ENCODE measurements at regions not wholly inside any gene's neighbourhood (a gene's known extent, or its start where the extent isn't known, plus 50 kb on each side); places are given as distances from the start of the nearest gene placed in this dataset.

GRCh38 chr11:106344394-106344793 is 266.9 kb downstream of the AASDHPPT start:
- DNase-seq, result no peak

DNA sequence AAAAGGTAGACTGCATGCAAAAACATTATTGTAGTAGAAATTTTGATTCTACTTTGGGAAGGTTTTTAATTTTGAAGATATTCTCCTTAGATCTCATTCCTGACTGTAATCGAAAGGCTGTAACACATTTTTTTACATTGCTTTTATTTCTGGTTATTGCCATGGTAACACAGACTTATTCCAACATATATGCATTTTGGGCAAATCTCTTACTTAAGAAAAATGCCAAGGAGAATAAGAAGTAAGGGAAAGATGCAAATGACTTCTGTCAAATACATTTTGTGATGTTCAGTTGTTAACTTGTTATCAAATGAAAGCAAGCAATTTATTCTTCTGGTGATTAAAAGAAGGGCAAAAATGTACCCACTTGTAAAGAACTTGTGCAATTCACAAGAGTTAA is 267.5 kb downstream of the AASDHPPT start:
- no peak for DNase-seq

DNA sequence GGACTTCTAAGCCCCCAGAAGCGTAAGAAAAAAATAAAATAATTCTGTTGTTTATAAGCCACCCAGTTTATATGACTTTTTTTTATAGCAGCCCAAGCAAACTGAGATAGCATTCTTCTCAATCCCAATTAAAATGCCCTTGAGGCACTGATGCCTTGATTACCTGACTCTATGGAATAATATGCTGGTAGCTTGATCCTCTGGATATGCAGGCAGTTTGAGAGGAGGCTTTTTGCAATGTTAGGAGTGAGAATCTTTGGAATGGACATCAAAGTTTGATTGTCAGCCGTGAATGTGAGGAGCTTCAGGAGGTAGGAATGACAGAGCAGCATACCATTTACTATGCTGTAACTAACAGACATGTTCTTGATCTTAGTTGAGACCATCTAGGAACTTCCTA is 275.6 kb downstream of the AASDHPPT start:
- no peak for DNase-seq

- DNase-seq, result no peak
Observed at GRCh38 chr11:106369224-106369623, 291.8 kb downstream of the AASDHPPT start.

DNA sequence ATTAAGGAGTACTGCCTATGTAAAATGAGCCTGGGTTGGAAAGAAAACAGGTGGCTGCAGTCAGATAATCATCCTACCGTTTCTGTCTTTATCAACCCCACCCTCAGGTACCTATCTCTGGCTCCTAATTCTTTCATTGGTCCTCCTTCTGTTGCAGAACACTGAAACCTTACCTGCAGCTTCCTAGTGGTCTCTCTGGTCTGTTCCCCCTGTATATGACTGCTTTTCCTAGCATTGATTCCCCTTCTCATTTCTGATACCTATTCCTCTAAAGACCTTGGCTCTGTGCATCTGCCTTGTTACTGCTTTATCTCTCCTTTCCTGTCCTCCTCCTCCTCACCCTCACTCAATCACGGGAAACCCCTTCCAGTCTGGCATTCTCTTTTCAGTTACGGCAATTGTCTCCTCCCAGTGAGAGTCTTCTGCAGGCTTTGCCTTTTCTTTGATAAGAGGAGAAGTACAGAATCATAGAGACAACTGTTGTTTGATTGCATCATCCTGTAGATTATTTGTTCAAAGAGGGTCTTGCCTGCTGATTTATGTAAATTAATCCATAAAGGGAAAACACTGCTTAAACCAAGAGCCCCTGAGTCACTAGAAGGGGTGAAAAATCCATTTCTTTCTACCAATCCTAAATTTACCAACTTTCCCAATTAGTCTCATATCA is 301.2 kb downstream of the AASDHPPT start:
- no peak for DNase-seq

- no peak for DNase-seq
Observed at GRCh38 chr11:106379265-106379664, 301.8 kb downstream of the AASDHPPT start.

- no peak for DNase-seq
Observed at GRCh38 chr11:106379712-106380111, 302.2 kb downstream of the AASDHPPT start.

DNA sequence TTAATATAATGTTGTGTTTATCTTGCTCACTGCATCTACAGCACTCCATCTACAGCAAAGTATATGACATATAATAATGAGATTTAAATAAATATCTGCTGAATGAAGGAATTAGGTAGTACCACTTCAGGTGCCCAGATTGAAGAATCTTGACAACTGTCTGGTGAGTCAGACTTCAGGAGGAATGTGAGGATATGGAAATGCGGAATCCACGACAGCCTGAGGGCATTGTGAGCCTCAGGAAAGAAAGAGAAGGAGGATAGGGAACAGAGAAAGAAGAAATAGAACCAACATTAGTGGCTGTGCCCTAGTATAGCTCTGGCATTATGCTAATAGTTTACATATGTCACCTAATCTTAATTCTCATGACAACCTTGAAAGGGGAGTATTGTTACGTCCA is 304.4 kb downstream of the AASDHPPT start:
- DNase-seq, result no peak

GRCh38 chr11:106384429-106384828 is 307.0 kb downstream of the AASDHPPT start:
- no peak for DNase-seq

DNA sequence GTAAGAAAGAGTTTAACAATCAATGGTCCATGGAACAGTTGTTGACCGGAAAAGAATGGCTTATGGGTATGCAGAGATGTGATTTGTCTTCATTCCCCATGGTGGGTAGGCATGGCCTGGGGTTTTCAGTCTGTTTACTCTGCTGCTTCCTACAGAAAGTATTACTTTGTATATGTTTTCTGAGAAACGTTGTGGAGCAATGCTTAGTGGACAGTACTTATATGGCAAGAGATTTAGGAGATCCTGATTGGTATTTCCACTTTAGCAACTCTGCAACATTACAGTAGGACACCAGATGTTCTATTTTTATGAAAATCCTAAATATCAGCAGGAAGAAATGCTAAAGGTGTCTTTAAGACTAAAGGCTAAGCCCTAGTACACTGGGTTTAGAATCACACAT is 309.1 kb downstream of the AASDHPPT start:
- DNase-seq, result no peak

DNA sequence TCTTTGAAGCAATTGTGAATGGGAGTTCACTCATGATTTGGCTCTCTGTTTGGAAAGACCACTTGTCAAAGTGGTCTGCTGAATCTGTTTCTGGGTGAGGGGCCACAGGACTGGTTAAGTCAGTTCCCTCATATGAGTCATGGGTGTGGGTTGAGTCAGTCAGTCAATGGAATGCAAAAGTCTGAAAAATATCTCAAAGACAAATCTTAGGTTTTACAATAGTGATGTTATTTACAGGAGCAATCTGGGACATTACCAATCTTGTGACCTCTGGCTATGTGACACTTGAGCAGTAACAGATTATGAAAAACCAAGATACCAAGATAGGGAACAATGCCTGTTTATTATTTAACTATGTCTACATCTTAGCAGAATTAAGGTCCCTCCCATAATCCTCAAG is 311.6 kb downstream of the AASDHPPT start:
- no peak for DNase-seq

- DNase-seq, result no peak
Observed at GRCh38 chr11:106390078-106390477, 312.6 kb downstream of the AASDHPPT start.

DNA sequence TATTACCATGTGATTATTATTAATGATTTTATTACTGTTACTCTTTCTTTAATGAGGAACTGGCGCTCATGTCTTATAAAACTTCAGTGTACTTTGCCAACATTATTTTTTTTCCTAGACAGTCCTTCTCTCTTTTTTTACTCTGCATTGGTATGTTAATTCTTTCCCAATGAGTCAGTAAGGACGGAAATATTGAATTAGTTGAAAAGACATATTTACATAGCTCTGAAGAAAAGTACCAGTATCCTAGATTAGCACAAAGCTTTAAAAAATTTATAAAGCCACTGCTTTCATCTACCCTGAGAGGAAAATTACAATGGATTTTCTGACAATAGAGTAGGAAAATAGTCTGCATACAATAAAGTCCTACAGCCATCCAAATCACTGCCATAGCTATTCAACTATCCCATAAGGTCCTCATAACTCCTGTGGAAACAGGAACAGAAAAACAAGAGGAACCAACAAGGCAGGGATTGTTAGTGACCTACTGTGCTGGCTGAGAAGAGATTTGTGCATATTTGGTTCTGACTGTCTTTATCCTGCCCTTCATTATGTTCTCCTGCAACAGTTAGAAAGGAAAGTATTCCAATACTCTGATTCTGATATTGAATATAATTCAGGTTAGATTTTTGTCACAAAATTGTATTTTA is 314.4 kb downstream of the AASDHPPT start:
- DNase-seq, result no peak

DNA sequence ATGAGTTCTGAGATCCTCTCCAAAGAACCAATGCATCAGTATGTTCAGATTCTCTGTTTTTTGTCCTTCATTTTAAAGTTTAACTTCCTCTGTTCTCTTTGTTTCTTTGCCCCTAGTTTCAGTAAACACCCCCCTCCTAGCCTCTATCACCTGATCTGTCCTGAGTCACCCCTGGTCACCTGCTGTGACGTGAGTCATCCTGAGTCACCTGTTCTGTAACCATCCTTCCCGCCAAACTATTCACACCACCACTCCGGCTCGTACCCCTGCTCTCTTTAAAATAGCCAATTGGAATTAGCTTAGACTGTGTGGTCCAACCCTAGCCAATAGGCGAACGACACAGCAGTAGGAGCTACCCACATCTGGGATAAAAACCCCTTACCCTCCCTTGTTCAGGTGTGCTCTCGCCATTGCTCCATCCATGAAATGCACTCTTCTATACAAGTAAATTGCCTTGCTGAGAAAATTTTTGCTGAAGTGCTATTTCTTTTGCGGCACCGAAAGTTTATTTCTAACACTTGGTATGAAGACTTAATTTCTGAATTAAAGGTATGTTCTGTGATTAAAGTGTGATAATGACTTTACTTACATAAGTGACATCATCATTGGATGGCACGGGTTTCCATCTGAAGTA is 318.4 kb downstream of the AASDHPPT start:
- no peak for DNase-seq

DNA sequence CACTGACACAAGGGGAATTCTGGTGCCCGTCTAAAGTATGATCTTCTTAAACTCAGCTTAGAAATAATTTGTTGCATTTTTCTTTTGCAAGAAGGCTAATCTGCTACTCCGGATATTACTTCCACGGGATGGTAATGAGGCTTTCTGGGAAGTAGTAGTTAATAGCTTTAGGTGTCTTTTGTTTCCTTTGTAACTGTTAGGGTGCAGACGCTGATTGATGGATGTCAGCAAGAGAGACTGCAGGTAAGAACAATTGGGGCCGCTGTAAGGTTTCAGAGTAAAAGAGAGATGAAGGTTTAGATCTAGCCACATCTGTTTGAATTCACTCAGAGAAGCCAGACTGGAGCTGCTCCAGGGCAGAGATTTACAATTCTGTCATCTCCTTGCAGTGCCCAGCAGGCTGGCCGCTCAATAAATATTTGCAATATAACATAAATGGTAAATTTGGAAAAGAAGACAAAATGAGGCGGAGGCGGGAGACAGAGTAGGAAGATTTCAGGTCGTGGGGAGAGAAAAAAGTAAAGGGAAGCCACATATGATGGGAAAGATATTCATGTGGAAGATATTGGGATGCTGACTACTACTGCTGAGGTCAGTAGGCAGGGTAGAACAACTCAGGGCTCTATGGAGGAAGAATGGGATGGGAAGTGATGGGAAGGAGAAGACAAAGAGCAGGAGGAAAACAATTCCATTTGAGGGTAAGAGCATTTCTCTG is 320.5 kb downstream of the AASDHPPT start:
- no peak for DNase-seq

- no peak for DNase-seq
Observed at GRCh38 chr11:106398502-106399075, 321.1 kb downstream of the AASDHPPT start.

- peak; percentile 87 for DNase-seq
Observed at GRCh38 chr11:106399076-106399511, 321.6 kb downstream of the AASDHPPT start.

DNA sequence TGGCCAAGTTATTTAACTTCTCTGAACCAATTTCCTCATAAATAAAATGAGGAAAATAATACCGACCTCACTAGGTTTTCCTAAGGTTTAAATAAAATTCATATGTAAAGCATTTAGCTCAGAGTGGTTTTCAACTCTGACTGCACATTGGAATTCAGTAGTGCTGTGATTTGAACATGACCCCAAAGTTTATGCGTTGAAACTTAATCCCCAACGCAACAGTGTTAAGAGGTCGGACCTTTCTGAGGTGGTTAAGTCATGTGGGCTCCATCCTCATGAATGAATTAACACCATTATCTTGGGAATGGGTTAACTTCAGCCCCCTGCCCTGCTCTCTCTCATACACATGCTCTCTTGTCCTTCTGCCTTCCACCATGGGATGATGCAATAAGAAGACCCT is 322.2 kb downstream of the AASDHPPT start:
- DNase-seq, result no peak

DNA sequence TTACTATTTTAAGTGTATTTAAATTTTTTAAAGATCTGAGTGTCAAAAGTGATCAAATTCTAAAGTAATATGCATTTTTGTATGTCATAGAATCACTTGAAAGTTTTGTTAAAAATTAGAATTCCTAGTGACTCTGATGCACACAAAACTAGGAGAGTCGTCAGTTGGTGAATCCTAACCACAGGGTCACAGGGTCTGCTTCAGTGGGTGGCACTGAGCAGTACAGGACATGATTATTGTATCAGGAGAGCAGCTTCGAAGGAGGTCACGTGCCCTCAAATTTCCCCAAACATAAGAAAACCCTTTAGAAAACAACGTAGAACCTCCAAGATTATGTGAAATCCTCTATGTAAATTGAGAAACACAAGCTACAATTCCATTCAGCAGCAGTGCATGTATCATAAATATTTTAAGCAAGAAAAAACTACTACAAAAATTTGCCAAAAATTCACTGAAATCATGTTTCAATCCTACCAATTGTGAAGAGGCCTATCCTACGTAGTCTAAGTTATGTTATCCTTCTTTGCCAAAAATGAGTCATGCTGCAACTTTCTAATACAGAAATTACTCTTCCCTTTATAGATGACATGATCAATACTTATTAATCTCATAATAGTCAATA is 323.6 kb downstream of the AASDHPPT start:
- DNase-seq, result no peak

DNA sequence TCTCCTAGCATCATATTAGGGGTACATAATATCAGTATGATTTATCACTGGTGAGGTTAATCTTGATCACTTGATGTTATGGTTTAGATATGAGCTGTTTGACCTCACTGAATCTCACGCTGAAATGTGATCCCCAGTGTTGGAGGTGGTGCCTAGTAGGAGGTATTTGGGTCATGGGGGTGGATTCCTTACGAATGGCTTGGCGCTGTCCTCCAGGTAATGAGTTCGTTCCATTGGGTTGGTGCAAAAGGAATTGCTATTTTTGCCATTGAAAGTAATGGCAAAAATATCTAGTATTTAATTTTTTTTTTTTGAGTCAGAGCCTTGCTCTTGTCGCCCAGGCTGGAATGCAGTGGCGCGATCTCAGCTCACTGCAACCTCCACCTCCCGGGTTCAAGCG is 326.3 kb downstream of the AASDHPPT start:
- no peak for DNase-seq

- no peak for DNase-seq
Observed at GRCh38 chr11:106409222-106409621, 331.8 kb downstream of the AASDHPPT start.

DNA sequence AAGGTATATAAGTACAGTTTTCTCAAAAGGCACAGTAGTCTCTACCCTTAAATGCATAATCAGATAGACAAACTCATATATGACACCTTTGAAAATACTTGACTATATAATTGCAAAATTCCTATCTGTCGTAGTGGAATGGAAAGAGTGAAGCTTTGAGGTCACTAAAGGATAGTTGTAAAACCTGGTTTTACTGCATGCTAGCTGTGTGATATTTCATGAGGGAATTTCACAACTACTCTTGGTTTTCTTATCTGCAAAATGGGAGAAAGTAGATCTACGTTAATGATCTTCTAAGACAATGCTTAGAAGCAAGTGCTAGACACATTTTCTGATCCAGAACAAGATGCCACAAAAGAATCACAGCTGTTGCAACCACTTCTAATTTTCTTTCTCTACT is 332.2 kb downstream of the AASDHPPT start:
- DNase-seq, result no peak

DNA sequence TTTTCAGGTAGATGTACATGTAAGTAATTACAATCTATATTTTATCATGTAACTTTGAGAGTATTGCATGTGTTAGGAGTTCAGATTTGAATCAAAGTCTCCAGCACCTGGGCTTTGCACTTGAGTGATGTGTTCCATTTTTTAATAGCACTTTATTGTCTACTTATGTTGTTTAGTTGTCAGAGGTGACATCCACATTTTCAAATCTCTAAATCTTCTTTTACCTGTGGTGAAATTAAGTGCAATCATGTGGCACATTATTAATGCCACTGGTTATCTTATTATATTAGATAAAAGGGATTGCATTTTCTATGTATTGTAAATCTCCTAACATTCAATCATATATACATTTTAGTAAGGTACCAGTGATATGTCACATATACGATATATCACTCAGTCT is 333.4 kb downstream of the AASDHPPT start:
- no peak for DNase-seq
